CD4-positive, alpha-beta T cell treated with Interleukin-10 for 1 hour (primary cell): ENCODE measurements at regions not wholly inside any gene's neighbourhood (a gene's known extent, or its start where the extent isn't known, plus 50 kb on each side); places are given as distances from the start of the nearest gene placed in this dataset.

Source experiments
- DNase-seq: peaks from one replicate; pipeline ENCODE4 v3.0.0-alpha.2; 2020

- DNase-seq: no peak
These were observed 151.7 kb downstream of the FASLG start for GRCh38 chr1:172810480-172811175.

- DNase-seq: no peak
These were observed 152.8 kb downstream of the FASLG start for GRCh38 chr1:172811694-172812093.

GRCh38 chr1:172812118-172812517, 153.2 kb downstream of the FASLG start:
- DNase-seq: no peak

- no peak for DNase-seq
These were observed 154.4 kb downstream of the FASLG start for GRCh38 chr1:172813330-172813729.

GRCh38 chr1:172814428-172814827, 155.5 kb downstream of the FASLG start:
- no peak for DNase-seq

- DNase-seq: no peak
These were observed 156.8 kb downstream of the FASLG start for GRCh38 chr1:172815740-172816139.

- peak; percentile 32 for DNase-seq
These were observed 160.1 kb downstream of the FASLG start for GRCh38 chr1:172818841-172819527.

- no peak for DNase-seq
These were observed 161.7 kb downstream of the FASLG start for GRCh38 chr1:172820475-172821158.

GRCh38 chr1:172821609-172822274, 162.8 kb downstream of the FASLG start:
- DNase-seq: no peak

GRCh38 chr1:172822886-172823285, 164.0 kb downstream of the FASLG start:
- DNase-seq: no peak

- DNase-seq: no peak
These were observed 164.6 kb downstream of the FASLG start for GRCh38 chr1:172823534-172823933.

GRCh38 chr1:172824209-172824608, 165.3 kb downstream of the FASLG start:
- DNase-seq: no peak

- peak; percentile 22 for DNase-seq
These were observed 167.3 kb downstream of the FASLG start for GRCh38 chr1:172826096-172826741.

- no peak for DNase-seq
These were observed 168.4 kb downstream of the FASLG start for GRCh38 chr1:172827301-172827700.

- no peak for DNase-seq
These were observed 168.9 kb downstream of the FASLG start for GRCh38 chr1:172827841-172828240.

- no peak for DNase-seq
These were observed 173.3 kb downstream of the FASLG start for GRCh38 chr1:172832006-172832725.

GRCh38 chr1:172833954-172834353, 175.1 kb downstream of the FASLG start:
- DNase-seq: no peak

- DNase-seq: no peak
These were observed 175.7 kb downstream of the FASLG start for GRCh38 chr1:172834609-172835008.

- DNase-seq: no peak
These were observed 176.9 kb downstream of the FASLG start for GRCh38 chr1:172835834-172836233.

- peak; percentile 74 for DNase-seq
These were observed 179.1 kb downstream of the FASLG start for GRCh38 chr1:172837816-172838679.

- DNase-seq: no peak
These were observed 179.9 kb downstream of the FASLG start for GRCh38 chr1:172838680-172839313.
